ENCODE measurements at regions not wholly inside any gene's neighbourhood (a gene's known extent, or its start where the extent isn't known, plus 50 kb on each side); places are given as distances from the start of the nearest gene placed in this dataset.
"Not testable (repeated sequence)": the region's sequence is repeated elsewhere in the genome, so short reads cannot be mapped to it uniquely, and the experiment has no call there.

DNA sequence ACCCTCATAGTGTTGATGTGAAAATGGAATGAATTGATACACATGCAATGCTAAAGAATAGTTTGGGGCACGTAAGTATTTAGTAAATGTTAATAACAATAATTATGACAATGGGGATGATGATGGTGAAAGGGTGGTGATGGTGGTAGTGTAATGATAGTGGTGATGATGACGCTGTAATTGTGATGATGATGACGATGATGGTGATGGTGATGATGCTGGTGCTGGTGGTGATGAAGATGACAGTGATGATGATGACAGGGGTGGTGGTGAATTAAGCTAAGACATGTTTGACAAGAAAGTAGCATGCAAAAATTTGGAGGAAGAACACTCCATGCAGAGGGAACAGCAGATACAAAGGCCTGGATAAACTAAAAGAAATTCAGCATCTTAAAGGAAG is 364.4 kb upstream of the API5 start:
- no peak overlapping the region for H3K27ac ChIP-seq
- H3K4me3 ChIP-seq = no peak overlapping the region
- ATAC-seq (no peak), DNase-seq (no peak), FAIRE-seq (no peak)
- H3K9me3 ChIP-seq = no peaks in the 10 kb centered on the region
- no peaks in the 10 kb centered on the region for H3K27me3 ChIP-seq
- H3K4me1 ChIP-seq = no peaks in the 10 kb centered on the region
- intact Hi-C loops (cut with DNase I) = no loop called here
- 64 to 68% methylated on average over 3 of the region's 3 CpGs for WGBS, 2 donors
- no peaks in the 10 kb centered on the region for H3K36me3 ChIP-seq
- TF ChIP-seq CTCF (IDR thresholded peaks at IDR 0.05) = no peak

DNA sequence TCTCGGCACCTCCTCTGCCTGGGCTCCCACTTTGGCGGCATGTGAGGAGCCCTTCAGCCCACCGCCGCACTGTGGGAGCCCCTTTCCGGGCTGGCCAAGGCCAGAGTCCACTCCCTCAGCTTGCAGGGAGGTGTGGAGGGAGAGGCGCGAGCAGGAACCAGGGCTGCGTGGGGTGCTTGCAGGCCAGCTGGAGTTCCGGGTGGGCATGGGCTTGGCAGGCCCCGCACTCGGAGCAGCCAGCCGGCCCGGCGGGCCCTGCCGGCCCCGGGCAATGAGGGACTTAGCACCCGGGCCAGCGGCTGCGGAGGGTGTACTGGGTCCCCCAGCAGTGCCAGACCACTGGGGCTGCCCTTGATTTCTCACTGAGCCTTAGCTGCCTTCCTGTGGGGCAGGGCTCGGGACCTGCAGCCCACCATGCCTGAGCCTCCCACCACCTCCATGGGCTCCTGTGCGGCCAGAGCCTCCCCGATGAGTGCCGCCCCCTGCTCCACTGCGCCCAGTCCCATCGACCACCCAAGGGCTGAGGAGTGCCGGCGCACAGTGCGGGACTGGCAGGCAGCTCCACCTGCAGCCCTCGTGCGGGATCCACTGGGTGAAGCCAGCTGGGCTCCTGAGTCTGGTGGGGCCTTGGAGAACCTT is 361.9 kb upstream of the API5 start:
- H3K27ac ChIP-seq; H3K36me3 ChIP-seq; ATAC-seq; H3K9me3 ChIP-seq; FAIRE-seq; H3K4me1 ChIP-seq; H3K27me3 ChIP-seq; intact Hi-C loops (cut with DNase I); H3K4me3 ChIP-seq: not testable (repeated sequence)
- DNase-seq = peak in 1 of 6 donors; percentile 46
- WGBS, 2 donors = 84 to 89% methylated on average over 27 to 30 of the region's 30 CpGs

DNA sequence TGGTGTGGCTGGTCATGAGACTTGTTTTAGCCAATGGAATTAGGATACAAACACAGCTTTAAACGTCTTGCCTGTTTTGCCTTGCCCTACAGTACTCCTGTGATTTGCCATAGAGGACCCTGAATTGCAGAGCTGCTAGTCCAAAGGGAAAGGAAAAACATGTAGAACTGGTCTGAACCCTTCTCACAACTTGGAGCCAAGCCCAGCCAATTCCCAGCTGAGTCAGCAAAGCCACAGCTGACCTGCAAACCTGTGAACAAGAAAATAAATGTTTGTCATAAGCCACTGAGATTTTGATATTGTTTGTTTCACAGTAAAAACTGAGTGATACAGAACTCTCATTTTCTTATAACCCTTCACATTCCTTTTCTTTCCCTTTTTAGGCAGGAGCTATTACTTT is 360.5 kb upstream of the API5 start:
- no peak for TF ChIP-seq CTCF (IDR thresholded peaks at IDR 0.05)
- DNase-seq = no peak
- H3K4me3 ChIP-seq = no peak overlapping the region
- ATAC-seq = no peak
- H3K36me3 ChIP-seq = no peaks in the 10 kb centered on the region
- H3K27me3 ChIP-seq = no peaks in the 10 kb centered on the region
- H3K4me1 ChIP-seq = no peaks in the 10 kb centered on the region
- H3K9me3 ChIP-seq = no peaks in the 10 kb centered on the region
- 40 to 43% methylated on average over 1 of the region's 1 CpG for WGBS, 2 donors
- intact Hi-C loops (cut with DNase I) = no loop called here
- H3K27ac ChIP-seq = no peak overlapping the region
- FAIRE-seq = no peak

DNA sequence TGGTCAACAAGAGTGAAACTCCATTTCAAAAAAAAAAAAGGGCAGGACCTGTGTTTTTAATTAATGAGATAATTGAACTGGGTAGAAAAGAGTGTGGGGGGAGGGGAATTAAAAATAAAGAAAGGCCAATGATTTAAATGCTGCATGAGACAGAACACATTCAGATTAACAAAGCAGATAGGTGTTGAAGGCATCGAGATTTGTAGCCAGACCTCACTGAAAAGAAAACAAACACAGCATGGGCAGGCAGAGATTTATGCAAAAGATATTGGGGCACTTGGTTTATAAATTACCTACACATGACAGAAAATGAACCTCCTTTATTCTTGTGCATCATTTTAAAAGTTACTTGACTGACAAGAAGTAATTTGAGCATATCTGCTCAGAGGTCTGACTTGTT is 354.0 kb upstream of the API5 start:
- Histone ChIP-seq H3K4me3 (no peak overlapping the region), H3K27ac (no peak overlapping the region), H3K9me3 (no peaks in the 10 kb centered on the region), H3K4me1 (no peaks in the 10 kb centered on the region), H3K36me3 (no peaks in the 10 kb centered on the region), H3K27me3 (no peaks in the 10 kb centered on the region)
- no peak for TF ChIP-seq CTCF (IDR thresholded peaks at IDR 0.05)
- intact Hi-C loops (cut with DNase I) = no loop called here
- ATAC-seq (no peak), DNase-seq (no peak), FAIRE-seq (no peak)
- 34 to 46% methylated on average over 1 of the region's 1 CpG for WGBS, 2 donors

DNA sequence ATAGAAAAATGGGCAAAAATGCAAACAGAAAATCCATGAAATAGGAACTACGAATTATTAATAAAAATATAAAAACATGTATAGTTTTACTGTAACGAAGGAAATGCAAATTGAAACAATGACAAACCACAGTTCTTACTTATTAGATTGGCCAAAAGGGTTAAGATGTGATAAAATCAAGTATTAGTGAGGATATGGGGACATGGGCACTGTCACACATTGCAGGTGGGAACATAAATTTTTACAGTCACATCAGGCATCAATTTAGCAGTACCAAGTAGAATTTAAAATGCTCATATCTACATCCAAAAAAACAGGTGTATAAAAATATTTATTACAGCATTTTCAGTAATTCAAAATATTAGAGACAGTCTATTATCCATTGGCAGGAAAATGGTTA is 353.2 kb upstream of the API5 start:
- intact Hi-C loops (cut with DNase I) = no loop called here
- TF ChIP-seq CTCF (IDR thresholded peaks at IDR 0.05) = no peak
- no peaks in the 10 kb centered on the region for H3K27me3 ChIP-seq
- no peak for ATAC-seq
- H3K36me3 ChIP-seq = no peaks in the 10 kb centered on the region
- WGBS, 2 donors = 29 to 37% methylated on average over 2 of the region's 2 CpGs
- H3K9me3 ChIP-seq = no peaks in the 10 kb centered on the region
- no peak for DNase-seq
- H3K27ac ChIP-seq = no peak overlapping the region
- H3K4me3 ChIP-seq = no peak overlapping the region
- no peaks in the 10 kb centered on the region for H3K4me1 ChIP-seq
- no peak for FAIRE-seq
